ENCODE measurements at regions not wholly inside any gene's neighbourhood (a gene's known extent, or its start where the extent isn't known, plus 50 kb on each side); places are given as distances from the start of the nearest gene placed in this dataset.

GRCh38 chr5:166329149-166329800 lies 1962.2 kb upstream of the WWC1 start:
- no peak for DNase-seq (ENCODE audit: low spot score)

- no peak for DNase-seq (ENCODE audit: low spot score)
Observed at GRCh38 chr5:166330036-166330435, 1961.4 kb upstream of the WWC1 start.

GRCh38 chr5:166331521-166331920 lies 1959.9 kb upstream of the WWC1 start:
- no peak for DNase-seq (ENCODE audit: low spot score)

- no peak for DNase-seq (ENCODE audit: low spot score)
Observed at GRCh38 chr5:166338801-166339200, 1952.6 kb upstream of the WWC1 start.

- DNase-seq (ENCODE audit: low spot score): no peak
Observed at GRCh38 chr5:166340039-166340438, 1951.4 kb upstream of the WWC1 start.

GRCh38 chr5:166341740-166342337 lies 1949.6 kb upstream of the WWC1 start:
- no peak for DNase-seq (ENCODE audit: low spot score)

GRCh38 chr5:166342402-166342801 lies 1949.0 kb upstream of the WWC1 start:
- DNase-seq (ENCODE audit: low spot score): no peak

- DNase-seq (ENCODE audit: low spot score): no peak
Observed at GRCh38 chr5:166346726-166347374, 1944.6 kb upstream of the WWC1 start.

GRCh38 chr5:166349046-166349445 lies 1942.4 kb upstream of the WWC1 start:
- no peak for DNase-seq (ENCODE audit: low spot score)

GRCh38 chr5:166353580-166353979 lies 1937.9 kb upstream of the WWC1 start:
- DNase-seq (ENCODE audit: low spot score): no peak

GRCh38 chr5:166354332-166354731 lies 1937.1 kb upstream of the WWC1 start:
- DNase-seq (ENCODE audit: low spot score): no peak

GRCh38 chr5:166356096-166356495 lies 1935.3 kb upstream of the WWC1 start:
- no peak for DNase-seq (ENCODE audit: low spot score)

GRCh38 chr5:166358127-166358830 lies 1933.2 kb upstream of the WWC1 start:
- DNase-seq (ENCODE audit: low spot score): no peak

- DNase-seq (ENCODE audit: low spot score): no peak
Observed at GRCh38 chr5:166363087-166363760, 1928.2 kb upstream of the WWC1 start.

GRCh38 chr5:166365164-166365563 lies 1926.3 kb upstream of the WWC1 start:
- DNase-seq (ENCODE audit: low spot score): no peak

- no peak for DNase-seq (ENCODE audit: low spot score)
Observed at GRCh38 chr5:166367391-166367790, 1924.1 kb upstream of the WWC1 start.

GRCh38 chr5:166369346-166369745 lies 1922.1 kb upstream of the WWC1 start:
- no peak for DNase-seq (ENCODE audit: low spot score)

- DNase-seq (ENCODE audit: low spot score): no peak
Observed at GRCh38 chr5:166369807-166370206, 1921.6 kb upstream of the WWC1 start.

- DNase-seq (ENCODE audit: low spot score): no peak
Observed at GRCh38 chr5:166370928-166371690, 1920.3 kb upstream of the WWC1 start.

GRCh38 chr5:166373817-166374216 lies 1917.6 kb upstream of the WWC1 start:
- DNase-seq (ENCODE audit: low spot score): no peak

- no peak for DNase-seq (ENCODE audit: low spot score)
Observed at GRCh38 chr5:166377756-166378155, 1913.7 kb upstream of the WWC1 start.

GRCh38 chr5:166379517-166379916 lies 1911.9 kb upstream of the WWC1 start:
- no peak for DNase-seq (ENCODE audit: low spot score)

All from HuH-7.5 (cell line).